Kasumi-1 (cell line): ENCODE measurements at regions not wholly inside any gene's neighbourhood (a gene's known extent, or its start where the extent isn't known, plus 50 kb on each side); places are given as distances from the start of the nearest gene placed in this dataset.
"Not testable (repeated sequence)": the region's sequence is repeated elsewhere in the genome, so short reads cannot be mapped to it uniquely, and the experiment has no call there.

Experiments used
- DNase-seq, 2 experiments: peaks; one replicate each; lab custom pipeline; 2025; lab: John Stamatoyannopoulos, UW

GRCh38 chr4:55251896-55252295, 94.1 kb upstream of the SRD5A3 start:
- DNase-seq = no peak

- DNase-seq = no peak
These were observed 92.0 kb upstream of the SRD5A3 start for GRCh38 chr4:55253948-55254593.

GRCh38 chr4:55255179-55255578, 90.9 kb upstream of the SRD5A3 start:
- DNase-seq = no peak

GRCh38 chr4:55256787-55257186, 89.3 kb upstream of the SRD5A3 start:
- DNase-seq = no peak

GRCh38 chr4:55258152-55258865, 87.7 kb upstream of the SRD5A3 start:
- DNase-seq = no peak

GRCh38 chr4:55259294-55259693, 86.7 kb upstream of the SRD5A3 start:
- no peak for DNase-seq

GRCh38 chr4:55269470-55269869, 76.6 kb upstream of the SRD5A3 start:
- no peak for DNase-seq

- no peak for DNase-seq
These were observed 76.0 kb upstream of the SRD5A3 start for GRCh38 chr4:55269995-55270394.

GRCh38 chr4:55270481-55270880, 75.6 kb upstream of the SRD5A3 start:
- DNase-seq = no peak

- DNase-seq = no peak
These were observed 73.9 kb upstream of the SRD5A3 start for GRCh38 chr4:55272102-55272501.

GRCh38 chr4:55272589-55272988, 73.5 kb upstream of the SRD5A3 start:
- DNase-seq = no peak

- DNase-seq = no peak
These were observed 69.0 kb upstream of the SRD5A3 start for GRCh38 chr4:55277011-55277410.

GRCh38 chr4:55278316-55278715, 67.7 kb upstream of the SRD5A3 start:
- no peak for DNase-seq

- DNase-seq = not testable (repeated sequence)
These were observed 65.6 kb upstream of the SRD5A3 start for GRCh38 chr4:55280474-55280873.

- not testable (repeated sequence) for DNase-seq
These were observed 64.8 kb upstream of the SRD5A3 start for GRCh38 chr4:55281118-55281683.

GRCh38 chr4:55284331-55284730, 61.7 kb upstream of the SRD5A3 start:
- no peak for DNase-seq

- DNase-seq = no peak
These were observed 54.8 kb upstream of the SRD5A3 start for GRCh38 chr4:55291227-55291640.

GRCh38 chr4:55296096-55296495, 49.9 kb upstream of the SRD5A3 start:
- DNase-seq = no peak
